NCI-H1048 (cell line): ENCODE measurements at regions not wholly inside any gene's neighbourhood (a gene's known extent, or its start where the extent isn't known, plus 50 kb on each side); places are given as distances from the start of the nearest gene placed in this dataset.

Experiments
- DNase-seq: peaks from one replicate; lab custom pipeline; 2025; lab: John Stamatoyannopoulos, UW

GRCh38 chr5:110112348-110112747 is 422.6 kb downstream of the MAN2A1 start:
- no peak for DNase-seq

DNA sequence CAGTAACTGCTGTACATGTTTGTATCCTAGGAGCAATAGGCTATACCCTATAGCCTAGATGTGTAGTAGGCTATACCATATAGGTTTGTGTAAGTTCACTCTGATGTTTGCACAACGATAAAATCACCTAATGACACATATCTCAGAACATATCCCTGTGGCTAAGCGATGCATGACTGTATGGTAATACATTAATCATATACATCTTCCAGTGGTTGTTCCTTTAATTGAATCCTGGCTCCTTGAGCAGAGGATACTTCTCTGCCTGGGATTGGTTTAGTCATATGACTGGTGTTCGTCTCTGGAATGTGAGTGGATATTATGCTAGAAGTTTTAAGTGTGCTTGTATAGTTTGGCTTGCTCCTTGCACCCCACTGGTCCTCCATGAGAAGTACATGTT is 425.8 kb downstream of the MAN2A1 start:
- DNase-seq: no peak

DNA sequence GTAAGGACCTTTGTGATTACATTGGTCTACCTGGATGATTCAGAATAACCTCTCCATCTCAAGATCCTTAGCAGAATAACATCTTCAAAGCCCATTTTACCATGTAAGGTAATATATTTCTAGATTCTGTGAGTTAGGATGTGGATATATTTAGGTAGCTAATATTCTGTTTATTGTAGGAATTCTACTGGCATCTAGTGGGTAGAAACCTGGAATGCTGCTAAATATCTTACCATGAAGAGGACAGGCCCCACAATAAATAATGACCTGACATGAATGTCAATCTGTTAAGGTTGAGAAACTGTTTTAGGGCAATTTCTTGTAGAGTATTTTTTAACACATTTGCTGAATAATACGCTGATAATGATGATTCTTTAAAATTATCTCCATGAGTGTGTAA is 426.8 kb downstream of the MAN2A1 start:
- no peak for DNase-seq

- DNase-seq: no peak
Measured at GRCh38 chr5:110134963-110135935, 445.5 kb downstream of the MAN2A1 start.

DNA sequence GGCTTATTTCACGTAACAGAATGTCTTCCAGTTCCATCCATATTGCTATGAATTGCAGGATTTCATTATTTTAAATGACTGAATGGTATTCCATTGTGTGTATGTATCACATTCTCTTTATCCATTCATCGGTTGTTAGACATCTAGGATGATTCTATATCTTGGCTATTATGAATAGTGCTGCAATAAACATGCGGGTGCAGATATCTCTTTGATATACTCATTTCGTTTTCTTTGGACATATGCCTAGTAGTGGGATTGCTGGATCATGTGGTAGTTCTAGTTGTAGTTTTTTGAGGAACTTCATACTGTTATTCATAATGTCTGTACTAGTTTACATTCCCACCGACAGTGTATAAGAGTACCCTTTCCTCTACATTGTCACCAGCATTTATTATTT is 460.5 kb downstream of the MAN2A1 start:
- DNase-seq: no peak

DNA sequence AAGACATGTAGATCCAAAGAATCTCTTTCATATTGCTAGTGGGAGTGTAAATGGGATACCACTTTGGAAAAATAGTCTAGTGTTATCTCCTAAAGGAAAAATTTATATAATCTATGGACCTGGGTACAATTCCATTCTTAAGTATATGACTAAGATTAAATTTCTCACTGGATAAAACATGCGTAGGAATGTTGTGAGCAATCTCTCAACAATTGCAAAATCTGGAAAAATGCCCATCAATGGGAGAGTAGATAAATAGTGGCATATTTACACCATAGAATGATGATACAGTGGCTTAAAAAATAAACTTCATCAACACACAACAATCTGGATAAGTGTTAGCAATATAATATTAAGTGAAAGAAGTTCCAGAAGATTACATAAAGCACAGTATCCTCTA is 469.5 kb downstream of the MAN2A1 start:
- DNase-seq: no peak

GRCh38 chr5:110161162-110161561 is 471.4 kb downstream of the MAN2A1 start:
- no peak for DNase-seq

DNA sequence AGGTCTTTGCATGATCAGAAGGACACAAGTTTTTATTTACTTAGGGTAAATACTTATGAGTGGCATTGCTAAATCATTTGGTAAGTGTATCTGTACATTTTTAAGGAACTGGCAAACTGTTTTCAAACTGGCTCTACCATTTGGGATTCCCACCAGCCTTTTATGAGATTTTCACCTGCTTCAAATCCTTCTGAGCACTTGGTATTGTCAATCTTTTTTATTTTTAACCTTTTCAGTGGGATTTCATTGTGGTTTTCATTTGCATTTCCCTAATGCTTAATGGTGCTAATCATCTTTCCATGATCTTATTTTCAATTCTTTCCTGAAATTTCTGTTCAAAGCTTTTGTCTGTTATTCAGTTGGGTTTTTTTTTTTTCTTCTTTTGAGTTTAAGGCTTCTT is 475.6 kb downstream of the MAN2A1 start:
- DNase-seq: no peak

DNA sequence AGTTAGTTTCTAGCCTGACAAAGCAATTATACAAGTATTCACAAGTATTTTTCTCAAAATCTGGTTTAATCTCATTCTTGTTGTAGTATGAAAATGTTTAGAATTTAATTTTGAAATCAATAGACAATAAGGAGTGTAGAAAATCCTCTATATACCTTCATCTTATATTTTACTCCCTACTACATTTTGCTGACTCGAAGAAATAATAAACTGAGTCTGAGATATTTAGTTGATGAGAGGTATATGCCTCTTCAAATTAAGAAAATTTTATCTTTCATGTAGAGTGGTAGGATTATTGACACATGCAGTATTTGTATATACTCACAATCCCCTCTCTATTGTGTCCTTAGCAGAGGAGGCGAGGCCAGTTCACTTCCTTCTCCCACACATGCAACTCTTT is 477.7 kb downstream of the MAN2A1 start:
- no peak for DNase-seq

DNA sequence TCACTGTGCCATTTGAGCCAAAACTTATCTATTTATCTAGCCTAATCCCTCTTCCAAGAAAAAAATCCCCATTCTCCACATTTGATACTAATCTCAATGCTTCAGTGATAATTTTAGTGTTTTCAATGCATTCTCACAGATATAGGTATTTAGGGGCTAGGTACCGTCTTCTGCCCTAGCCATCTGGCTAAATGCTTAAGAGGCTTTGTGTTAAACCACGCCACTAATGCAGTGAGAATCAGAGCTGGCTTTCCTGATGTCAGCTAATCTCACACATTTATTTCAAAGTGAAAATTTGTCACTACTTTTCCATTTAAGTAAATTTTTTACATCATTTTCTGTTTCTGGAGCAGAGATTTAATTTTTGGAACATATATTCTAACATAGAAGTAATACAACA is 479.7 kb downstream of the MAN2A1 start:
- DNase-seq: no peak

DNA sequence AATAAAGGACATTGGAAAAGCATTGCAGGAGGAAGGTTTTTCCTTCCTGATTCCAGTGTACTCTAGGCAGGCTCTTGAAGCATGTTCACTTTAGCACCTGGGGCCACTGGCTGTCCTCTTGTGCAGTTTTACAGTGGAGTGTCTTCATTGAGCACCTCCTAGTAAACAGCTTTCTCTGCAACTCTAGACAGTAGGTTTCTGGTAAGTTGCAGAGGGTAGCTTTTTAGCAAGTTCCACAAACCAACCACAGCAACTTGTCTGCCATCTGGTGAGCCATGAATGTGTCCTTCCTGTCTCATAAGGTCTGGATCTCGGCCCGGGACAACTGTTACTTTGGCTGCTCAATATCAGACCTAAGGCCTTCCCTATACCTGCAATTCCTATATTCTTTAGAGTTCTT is 488.0 kb downstream of the MAN2A1 start:
- DNase-seq: no peak

- no peak for DNase-seq
Measured at GRCh38 chr5:110179321-110179720, 489.6 kb downstream of the MAN2A1 start.

DNA sequence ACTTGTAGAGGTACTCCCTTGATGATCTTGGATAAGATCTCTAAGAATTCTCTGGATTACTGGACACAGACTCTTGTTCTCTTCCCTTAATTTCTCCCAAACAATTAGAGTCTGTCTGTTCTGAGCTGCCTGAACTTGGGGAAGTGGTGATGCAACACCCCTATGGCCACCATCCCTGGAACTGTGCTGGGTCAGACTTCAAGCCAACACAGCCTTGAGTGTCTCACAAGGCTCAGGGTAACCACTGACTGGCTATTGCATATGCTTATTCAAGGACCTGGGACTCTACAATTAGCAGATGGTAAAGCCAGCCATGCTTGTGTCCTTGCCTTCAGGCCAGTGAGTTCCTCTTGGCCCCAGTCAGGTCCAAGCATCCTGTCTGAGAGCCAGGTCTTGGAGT is 504.5 kb downstream of the MAN2A1 start:
- DNase-seq: no peak

DNA sequence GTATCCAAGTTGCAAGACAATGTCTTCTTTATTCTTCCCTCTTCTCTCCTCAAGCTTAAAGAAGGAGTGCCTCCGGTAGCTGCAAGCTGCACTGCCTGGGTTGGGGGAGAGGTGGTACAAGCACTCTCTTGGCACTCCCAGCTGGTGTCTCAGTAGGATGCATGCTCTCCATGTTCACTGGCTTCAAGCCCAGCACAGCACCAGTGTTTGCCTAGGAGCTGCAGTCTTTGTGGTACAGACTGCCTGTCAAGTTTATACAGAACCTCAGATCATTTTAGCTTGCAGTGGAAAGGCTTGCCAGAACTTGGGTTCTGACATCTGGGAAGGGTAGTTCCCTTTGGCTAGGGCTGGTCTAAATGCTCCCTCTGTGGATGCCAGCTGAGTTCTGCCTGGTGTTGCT is 505.6 kb downstream of the MAN2A1 start:
- DNase-seq: no peak

- DNase-seq: no peak
Measured at GRCh38 chr5:110201791-110202190, 512.1 kb downstream of the MAN2A1 start.

GRCh38 chr5:110203661-110204060 is 513.9 kb downstream of the MAN2A1 start:
- no peak for DNase-seq

DNA sequence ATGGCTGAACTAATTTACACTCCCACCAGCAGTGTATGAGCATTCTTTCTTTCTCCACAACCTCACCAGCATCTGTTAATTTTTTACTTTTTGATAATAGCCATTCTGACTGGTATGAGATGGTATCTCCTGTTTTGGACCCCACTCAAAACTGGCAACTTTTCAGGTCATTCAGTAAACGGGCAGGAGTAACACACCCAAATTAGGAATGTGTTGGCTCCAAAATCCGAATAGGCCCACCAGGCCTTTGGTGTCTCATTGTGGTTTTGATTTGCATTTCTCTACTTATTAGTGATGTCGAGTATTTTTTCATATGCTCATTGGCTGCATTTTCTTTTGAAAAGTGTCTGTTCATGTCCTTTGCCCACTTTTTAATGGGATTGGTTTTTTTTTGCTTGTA is 517.1 kb downstream of the TMEM232 start:
- no peak for DNase-seq

GRCh38 chr5:110218981-110219380 is 507.5 kb downstream of the TMEM232 start:
- DNase-seq: no peak

DNA sequence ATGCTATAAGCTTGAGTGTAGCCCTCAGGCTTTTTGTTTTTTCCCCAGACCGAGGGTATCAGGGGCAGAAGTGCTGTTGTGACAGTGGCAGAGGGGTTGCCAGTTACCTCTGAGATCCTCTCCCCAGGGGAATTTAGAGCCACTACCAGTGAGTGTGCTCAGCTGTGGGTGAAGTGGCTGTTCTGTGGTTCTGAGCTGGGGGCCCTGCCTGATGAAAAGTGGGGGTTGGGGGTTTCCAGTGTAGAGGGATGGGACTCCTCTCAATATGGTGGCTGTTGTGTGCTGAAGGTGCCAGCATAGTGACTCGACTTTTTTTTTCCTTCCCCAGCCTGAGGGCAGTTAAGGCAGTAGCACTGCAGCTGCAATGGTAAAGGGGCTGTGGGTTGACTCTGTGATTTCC is 506.7 kb downstream of the TMEM232 start:
- DNase-seq: no peak

DNA sequence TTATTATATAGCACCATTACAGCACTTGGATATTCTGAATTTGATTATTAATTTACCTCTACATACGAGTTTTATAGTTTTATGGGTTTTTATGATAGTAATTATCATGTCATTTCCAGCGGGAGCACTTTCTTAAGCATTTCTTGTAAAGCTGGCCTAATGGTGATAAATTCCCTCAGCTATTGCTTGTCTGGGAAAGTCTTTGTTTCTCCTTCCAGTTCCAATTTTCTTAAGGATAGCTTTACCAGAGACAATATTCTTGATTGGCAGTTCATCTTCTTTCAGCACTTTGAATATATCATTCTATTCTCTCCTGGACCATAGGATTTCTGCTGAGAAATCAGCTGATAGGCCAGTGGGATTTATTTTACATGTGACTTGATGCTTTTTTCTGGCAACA is 505.4 kb downstream of the TMEM232 start:
- DNase-seq: no peak

DNA sequence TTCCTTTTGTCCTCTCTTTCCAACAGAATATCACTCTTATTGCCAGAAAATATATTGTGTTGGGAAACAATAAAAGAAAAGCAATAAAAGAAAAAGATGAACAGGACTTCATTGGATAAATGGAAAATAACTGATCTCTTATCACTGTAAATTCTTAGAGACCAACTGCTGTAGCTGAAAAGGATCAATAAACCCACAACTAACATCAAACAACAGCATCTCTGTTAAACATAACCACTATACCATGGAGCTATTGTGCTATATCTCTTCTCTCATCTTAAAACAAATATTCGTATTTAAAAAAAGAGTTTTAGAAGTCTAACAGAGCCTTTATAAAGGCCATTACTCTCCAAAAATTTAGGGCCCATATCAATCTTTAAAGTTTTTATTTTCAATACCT is 502.4 kb downstream of the TMEM232 start:
- DNase-seq: no peak

- DNase-seq: no peak
Measured at GRCh38 chr5:110225949-110226348, 500.5 kb downstream of the TMEM232 start.

DNA sequence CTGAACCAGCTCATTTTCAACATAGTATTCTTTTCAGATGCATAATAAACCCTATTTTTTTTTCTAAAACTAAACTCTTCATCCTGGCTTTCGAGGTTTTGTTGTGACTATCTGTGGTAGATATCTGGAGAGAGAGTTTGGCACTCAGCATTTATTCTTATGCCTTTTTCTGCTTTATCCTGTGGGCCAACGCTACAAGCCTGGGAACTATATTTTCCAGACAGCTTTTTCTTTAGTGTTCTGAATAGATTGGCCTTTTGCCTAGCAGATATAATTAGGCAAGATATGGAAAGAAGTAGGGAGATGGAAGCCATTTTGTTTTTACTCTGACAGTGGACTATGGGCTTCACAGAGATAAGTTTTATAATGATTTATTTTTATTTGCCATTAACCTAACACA is 486.7 kb downstream of the TMEM232 start:
- DNase-seq: no peak

GRCh38 chr5:110242950-110243349 is 483.5 kb downstream of the TMEM232 start:
- no peak for DNase-seq
